Esophagus (tissue), 2 donors: ENCODE measurements at regions not wholly inside any gene's neighbourhood (a gene's known extent, or its start where the extent isn't known, plus 50 kb on each side); places are given as distances from the start of the nearest gene placed in this dataset.
"Not testable (repeated sequence)": the region's sequence is repeated elsewhere in the genome, so short reads cannot be mapped to it uniquely, and the experiment has no call there.

ENCODE experiments used
- H3K27ac ChIP-seq, 2 donors: one replicate each; pipeline ENCODE4 v1.5.1; 2013; ENCODE audit warnings: low read depth in 2 of 2, mild to moderate bottlenecking in 2 of 2, inconsistent platforms in 1 of 2, low read length in 1 of 2, moderate library complexity in 1 of 2
- H3K27me3 ChIP-seq, 2 donors: one replicate each; pipeline ENCODE4 v1.6.1; 2013; ENCODE audit warnings: low read length in 2 of 2, control low read depth in 1 of 2, mild to moderate bottlenecking in 1 of 2; ENCODE audit not compliant: insufficient read depth in 2 of 2, control insufficient read depth in 1 of 2
- H3K36me3 ChIP-seq, 2 donors: one replicate each; pipeline ENCODE4 v1.6.1; 2013; ENCODE audit warnings: low read length in 1 of 2; ENCODE audit not compliant: control insufficient read depth in 2 of 2, insufficient read depth in 2 of 2
- H3K4me1 ChIP-seq, 2 donors: one replicate each; pipeline ENCODE4 v1.6.1; 2013; ENCODE audit warnings: low read length in 1 of 2; ENCODE audit not compliant: control insufficient read depth in 2 of 2, insufficient read depth in 2 of 2
- H3K4me3 ChIP-seq, 2 donors: one replicate each; pipeline ENCODE4 v1.5.1; 2013; ENCODE audit warnings: low read length in 2 of 2, mild to moderate bottlenecking in 2 of 2, low read depth in 1 of 2, moderate library complexity in 1 of 2
- H3K9me3 ChIP-seq, 2 donors: one replicate each; pipeline ENCODE4 v1.6.1; 2013; ENCODE audit warnings: mild to moderate bottlenecking in 2 of 2, low read depth in 1 of 2, low read length in 1 of 2, moderate library complexity in 1 of 2; ENCODE audit not compliant: control insufficient read depth in 2 of 2, insufficient read depth in 1 of 2
- WGBS, 2 donors: extraction: QIAGEN DNeasy Blood & Tissue Kit; methylation state at CpG; one replicate each; pipeline ENCODE4 v1.1.7; 2013; 5-methylcytosine and 5-hydroxymethylcytosine counted together
- donor health status: healthy with polysubstance abuse.
- donor health status: Bipolar disorder and iron deficiency.

DNA sequence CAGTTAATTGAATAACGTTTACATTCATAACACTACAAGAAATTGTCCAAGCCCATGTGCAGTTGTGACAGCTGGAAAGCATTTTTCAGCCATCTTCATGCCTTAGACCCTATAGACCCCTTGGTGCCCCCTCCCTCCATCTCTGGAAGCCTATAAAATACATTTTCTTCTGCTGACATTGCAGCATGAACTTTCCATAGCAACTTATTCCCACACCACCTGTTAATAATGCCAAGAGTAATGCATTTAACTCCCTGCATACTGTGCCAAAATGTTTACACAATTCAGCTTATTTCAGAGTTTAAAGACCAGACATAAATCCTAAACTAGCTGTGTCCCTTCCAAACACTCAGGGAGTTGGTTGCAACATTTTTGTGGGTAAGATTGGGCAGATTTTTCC lies 143.0 kb upstream of the ARHGAP20 start:
- Histone ChIP-seq H3K4me1 (peaks cover 0 to 3% of the 10 kb centered on the region in 2 donors), H3K36me3 (no peaks in the 10 kb centered on the region), H3K4me3 (no peak overlapping the region), H3K27ac (no peak overlapping the region), H3K27me3 (no peaks in the 10 kb centered on the region), H3K9me3 (no peaks in the 10 kb centered on the region)
- 27 to 35% methylated on average over 1 of the region's 1 CpG for WGBS, 2 donors

DNA sequence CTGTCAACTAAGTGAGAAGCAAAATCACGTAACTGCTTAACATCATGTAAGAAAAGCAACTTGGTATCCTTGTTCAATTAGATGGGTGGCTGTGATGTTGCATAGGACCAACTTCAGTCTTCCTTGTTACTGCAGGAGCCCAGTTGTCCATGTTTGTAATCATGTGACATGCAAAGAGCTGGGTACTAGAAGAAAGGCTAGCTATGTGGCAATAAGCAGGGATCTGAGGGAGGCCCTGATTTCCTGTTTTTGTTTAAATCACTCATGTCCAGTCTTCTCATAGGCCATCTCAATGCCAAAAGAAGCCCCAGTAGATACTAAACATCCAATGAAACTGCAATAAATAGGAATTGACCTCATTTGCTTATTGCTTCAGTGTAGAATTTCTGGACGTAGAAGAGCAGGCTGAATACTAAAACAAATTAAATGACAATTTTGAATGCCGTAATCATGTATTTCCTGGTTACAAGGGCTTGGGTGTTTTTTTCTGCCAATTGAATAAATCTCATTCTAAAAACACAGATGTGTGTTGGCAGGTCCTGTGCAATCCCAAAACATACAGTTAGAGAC lies 140.8 kb upstream of the ARHGAP20 start:
- no peaks in the 10 kb centered on the region for H3K27me3 ChIP-seq
- no peak overlapping the region for H3K4me3 ChIP-seq
- WGBS, 2 donors, result 78 to 86% methylated on average over 3 of the region's 3 CpGs
- no peaks in the 10 kb centered on the region for H3K36me3 ChIP-seq
- H3K27ac ChIP-seq, result no peak overlapping the region
- H3K9me3 ChIP-seq, result no peaks in the 10 kb centered on the region
- H3K4me1 ChIP-seq, result no peaks in the 10 kb centered on the region

DNA sequence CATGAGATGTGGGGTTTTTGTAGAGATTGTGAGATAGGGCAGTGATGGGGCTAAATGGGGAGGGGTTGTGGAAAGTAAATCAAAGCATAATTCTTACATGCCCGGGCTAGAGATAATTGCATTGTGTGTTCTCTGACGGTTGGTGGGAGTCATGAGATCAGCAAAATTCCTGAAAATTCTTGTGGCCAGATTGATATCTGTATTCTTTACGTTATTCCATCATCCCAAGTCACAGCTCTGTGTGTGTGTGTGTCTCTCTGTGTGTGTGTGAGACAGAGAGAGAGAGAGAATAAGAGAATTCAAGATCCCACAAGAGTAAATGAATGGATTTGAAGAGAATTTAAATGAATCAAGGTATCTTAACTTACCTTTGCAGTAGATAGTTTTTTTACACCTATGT lies 138.6 kb upstream of the ARHGAP20 start:
- H3K9me3 ChIP-seq, result no peaks in the 10 kb centered on the region
- WGBS, 2 donors, result 66 to 81% methylated on average over 3 of the region's 3 CpGs
- H3K27me3 ChIP-seq, result no peaks in the 10 kb centered on the region
- H3K36me3 ChIP-seq, result no peaks in the 10 kb centered on the region
- H3K4me1 ChIP-seq, result no peaks in the 10 kb centered on the region
- no peak overlapping the region for H3K27ac ChIP-seq
- no peak overlapping the region for H3K4me3 ChIP-seq

DNA sequence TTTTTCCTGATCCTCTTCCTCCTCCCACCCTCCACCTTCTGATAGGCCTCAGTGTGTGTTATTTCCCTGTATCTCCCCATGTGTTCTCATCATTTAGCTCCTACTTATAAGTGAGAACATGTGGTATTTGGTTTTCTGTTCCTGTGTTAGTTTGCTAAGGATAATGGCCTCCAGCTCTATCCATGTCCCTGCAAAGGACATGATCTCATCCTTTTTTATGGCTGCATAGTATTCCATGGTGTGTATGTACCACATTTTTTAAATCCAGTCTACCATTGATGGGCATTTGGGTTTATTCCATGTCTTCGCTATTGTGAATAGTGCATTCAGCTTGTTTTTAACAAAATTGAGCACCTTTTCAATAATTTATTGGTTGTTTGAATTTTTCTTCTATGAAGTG lies 130.8 kb upstream of the ARHGAP20 start:
- not testable (repeated sequence) for H3K4me1 ChIP-seq, H3K27me3 ChIP-seq, H3K36me3 ChIP-seq, H3K9me3 ChIP-seq, H3K27ac ChIP-seq, H3K4me3 ChIP-seq
- 93 to 95% methylated on average over 1 of the region's 1 CpG for WGBS, 2 donors

GRCh38 chr11:110838808-110839207 lies 126.6 kb upstream of the ARHGAP20 start:
- no peak overlapping the region for H3K4me3 ChIP-seq
- 79 to 88% methylated on average over 2 of the region's 2 CpGs for WGBS, 2 donors
- H3K36me3 ChIP-seq, result no peaks in the 10 kb centered on the region

GRCh38 chr11:110837603-110838002 lies 125.4 kb upstream of the ARHGAP20 start:
- Histone ChIP-seq H3K27ac (no peak overlapping the region), H3K27me3 (no peaks in the 10 kb centered on the region), H3K36me3 (no peaks in the 10 kb centered on the region), H3K4me1 (no peaks in the 10 kb centered on the region), H3K9me3 (no peaks in the 10 kb centered on the region), H3K4me3 (no peak overlapping the region)
- 58 to 61% methylated on average over 3 of the region's 3 CpGs for WGBS, 2 donors

More at GRCh38 chr11:110838808-110839207, 126.6 kb upstream of the ARHGAP20 start:
- H3K4me1 ChIP-seq, result no peaks in the 10 kb centered on the region
- no peaks in the 10 kb centered on the region for H3K27me3 ChIP-seq
- no peak overlapping the region for H3K27ac ChIP-seq
- no peaks in the 10 kb centered on the region for H3K9me3 ChIP-seq

DNA sequence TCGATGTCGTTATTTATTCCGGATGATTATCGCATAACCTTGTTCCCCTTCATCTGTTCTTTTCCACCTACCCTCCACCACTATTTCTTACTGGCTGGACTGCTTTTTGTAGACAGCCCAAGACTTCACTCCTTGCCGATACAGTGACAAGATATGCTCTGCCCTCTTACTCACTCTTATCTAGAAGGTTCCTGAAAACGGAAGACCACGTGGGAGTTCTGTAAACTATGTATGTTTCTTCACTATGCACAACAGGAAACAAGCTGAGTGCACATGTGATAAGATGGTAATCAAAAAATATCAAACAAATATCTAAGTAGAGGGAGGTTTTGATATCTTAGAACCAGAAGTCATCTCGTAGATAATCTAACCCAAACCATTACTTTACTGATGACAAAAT lies 122.9 kb upstream of the ARHGAP20 start:
- Histone ChIP-seq H3K9me3 (no peaks in the 10 kb centered on the region), H3K27ac (no peak overlapping the region), H3K4me1 (peaks cover 0 to 4% of the 10 kb centered on the region in 2 donors), H3K4me3 (no peak overlapping the region), H3K27me3 (no peaks in the 10 kb centered on the region), H3K36me3 (no peaks in the 10 kb centered on the region)
- WGBS, 2 donors, result 82 to 90% methylated on average over 8 of the region's 8 CpGs

- H3K4me1 ChIP-seq, result peaks cover 0 to 4% of the 10 kb centered on the region in 2 donors
- H3K36me3 ChIP-seq, result no peaks in the 10 kb centered on the region
- peak overlapping the region in 1 of 2 donors; percentile 29 for H3K27ac ChIP-seq
- 35 to 49% methylated on average over 4 of the region's 4 CpGs for WGBS, 2 donors
- H3K9me3 ChIP-seq, result no peaks in the 10 kb centered on the region
- H3K27me3 ChIP-seq, result no peaks in the 10 kb centered on the region
- H3K4me3 ChIP-seq, result no peak overlapping the region
These were observed 120.8 kb upstream of the ARHGAP20 start for GRCh38 chr11:110833033-110833484.

DNA sequence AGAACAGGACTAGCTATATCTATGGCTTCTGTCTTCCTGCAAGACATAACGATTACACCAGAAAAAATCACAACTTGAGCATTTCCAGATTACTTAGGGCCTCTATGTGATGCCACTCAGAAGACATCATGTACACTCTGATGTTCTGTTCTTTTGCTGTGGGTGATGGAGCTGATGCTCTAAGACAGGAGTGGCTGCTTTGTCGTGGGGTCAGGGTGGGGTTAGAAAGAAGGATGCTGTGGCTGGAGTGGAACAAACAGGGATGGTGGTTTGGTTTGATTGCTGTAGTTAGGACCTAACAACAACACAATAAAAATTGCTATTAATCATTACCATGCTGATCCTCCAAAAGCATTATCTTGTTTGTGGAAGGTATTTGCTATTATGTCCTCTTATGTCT lies 120.3 kb upstream of the ARHGAP20 start:
- 62 to 68% methylated on average over 2 of the region's 2 CpGs for WGBS, 2 donors
- Histone ChIP-seq H3K27ac (peak overlapping the region; percentile 29 to 84), H3K4me3 (no peak overlapping the region), H3K9me3 (no peaks in the 10 kb centered on the region), H3K27me3 (no peaks in the 10 kb centered on the region), H3K36me3 (no peaks in the 10 kb centered on the region), H3K4me1 (peaks cover 0 to 4% of the 10 kb centered on the region in 2 donors)

DNA sequence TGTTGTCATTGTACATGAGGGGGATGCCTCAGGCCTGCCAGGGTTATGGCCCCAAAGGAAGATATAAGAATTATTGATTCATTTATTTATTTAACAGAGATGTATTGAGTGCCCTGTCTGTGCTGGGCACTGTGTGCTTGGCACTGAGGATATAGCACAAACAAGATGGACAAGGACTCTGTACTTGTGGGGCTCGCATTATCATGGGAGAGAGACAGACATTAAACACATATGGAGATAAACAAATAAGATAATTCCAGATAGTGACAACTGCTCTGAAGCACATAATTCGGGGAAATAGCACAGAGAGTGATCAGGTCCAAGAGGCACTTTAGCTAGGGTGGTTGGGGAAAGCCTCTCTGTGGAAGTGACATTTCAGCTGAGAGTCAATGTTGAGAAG lies 119.8 kb upstream of the ARHGAP20 start:
- H3K4me3 ChIP-seq, result no peak overlapping the region
- no peaks in the 10 kb centered on the region for H3K36me3 ChIP-seq
- no peaks in the 10 kb centered on the region for H3K27me3 ChIP-seq
- peaks cover 0 to 4% of the 10 kb centered on the region in 2 donors for H3K4me1 ChIP-seq
- H3K9me3 ChIP-seq, result no peaks in the 10 kb centered on the region
- WGBS, 2 donors, result 72 to 90% methylated on average over 2 of the region's 2 CpGs
- no peak overlapping the region for H3K27ac ChIP-seq
